GM18507 (cell line): ENCODE measurements at regions not wholly inside any gene's neighbourhood (a gene's known extent, or its start where the extent isn't known, plus 50 kb on each side); places are given as distances from the start of the nearest gene placed in this dataset.

Experiments used
- DNase-seq: peaks from one replicate; pipeline ENCODE4 v3.0.0; 2011; ENCODE audit warnings: low read depth; ENCODE audit not compliant: insufficient read length; ENCODE audit errors: extremely low spot score
- FAIRE-seq: peaks from 2 replicates; lab custom pipeline; 2011; peaks lifted over from hg19 to GRCh38; lab: Jason Lieb, UNC

GRCh38 chr1:219483530-219483929 is 129.4 kb downstream of the ZC3H11B start:
- no peak for DNase-seq
- no peak for FAIRE-seq

DNA sequence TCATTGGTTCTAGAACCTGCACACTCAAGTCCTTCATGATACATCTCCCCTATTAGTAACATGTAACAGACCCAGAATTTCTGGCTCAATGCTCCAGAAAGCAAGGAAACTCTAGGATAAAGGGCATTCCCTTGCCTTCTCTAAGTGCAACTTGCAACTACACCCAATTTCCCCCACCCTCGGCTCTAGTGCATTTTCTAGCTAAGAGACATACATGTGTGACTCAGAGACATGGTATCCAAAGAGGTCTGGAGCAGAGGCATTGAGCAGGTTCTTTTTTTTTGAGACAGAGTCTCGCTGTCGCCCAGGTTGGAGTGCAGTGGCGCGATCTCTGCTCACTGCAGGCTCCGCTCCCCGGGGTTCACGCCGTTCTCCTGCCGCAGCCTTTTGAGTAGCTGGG is 132.9 kb downstream of the ZC3H11B start:
- no peak for DNase-seq
- no peak for FAIRE-seq

DNA sequence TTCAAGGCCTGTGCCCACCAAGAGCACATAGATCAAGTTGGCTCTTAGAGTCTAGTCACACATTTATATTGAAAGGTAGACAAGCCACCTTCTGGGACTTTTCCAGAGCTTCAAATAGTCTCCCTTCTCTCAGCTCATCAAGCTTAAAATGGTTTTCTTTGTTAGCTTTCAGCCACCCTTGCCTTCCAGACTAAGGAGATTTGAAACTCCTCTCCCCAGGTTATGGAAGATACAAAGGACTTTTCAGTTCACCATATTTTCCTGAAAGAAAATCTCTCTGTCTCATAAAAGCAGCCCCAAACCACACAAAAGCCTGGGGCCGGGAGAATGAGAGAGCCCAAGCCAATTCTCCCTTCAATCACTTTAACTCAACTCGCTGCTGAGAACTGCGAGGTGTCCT is 134.1 kb downstream of the ZC3H11B start:
- no peak for FAIRE-seq

DNA sequence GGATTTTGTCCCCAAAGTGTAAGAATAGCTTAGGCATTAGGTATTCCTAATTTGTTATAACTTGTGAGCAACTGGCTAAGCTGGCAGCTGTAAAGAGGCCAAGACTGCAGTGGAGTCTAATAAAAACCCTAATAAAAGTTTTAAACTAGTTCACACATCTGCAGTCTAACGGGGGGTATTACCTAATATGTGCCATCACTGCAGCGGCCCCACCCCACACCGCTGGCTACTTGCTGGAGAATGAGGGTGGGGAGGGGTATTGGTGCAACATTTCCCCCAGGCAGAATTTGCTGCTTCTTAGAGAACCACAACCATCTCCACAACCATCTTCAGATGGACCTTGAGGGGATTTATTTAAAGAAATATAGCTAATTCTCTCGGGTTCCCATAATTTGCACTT is 135.0 kb downstream of the ZC3H11B start:
- no peak for DNase-seq
- no peak for FAIRE-seq

More for the DNA sequence above, 134.1 kb downstream of the ZC3H11B start:
- DNase-seq, result no peak

DNA sequence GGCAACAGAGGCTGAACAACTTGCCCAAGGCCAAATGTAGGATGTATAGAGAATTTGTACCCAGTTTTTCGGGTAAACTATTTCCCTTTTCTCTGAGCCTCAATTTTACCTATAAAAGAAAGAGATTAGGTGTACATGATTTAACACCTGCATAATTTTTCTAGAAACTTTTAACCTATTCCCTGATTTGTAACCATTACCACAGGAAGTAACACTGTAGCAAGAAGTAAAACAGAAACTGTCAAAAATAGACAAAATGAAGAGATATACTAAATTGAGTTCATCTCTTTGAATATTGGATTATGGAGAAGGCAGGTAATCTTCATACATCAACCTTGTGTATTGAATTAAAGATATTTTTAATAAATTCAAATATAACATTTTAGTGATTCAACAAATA is 136.2 kb downstream of the ZC3H11B start:
- no peak for DNase-seq
- no peak for FAIRE-seq

- DNase-seq (no peak), FAIRE-seq (peak; percentile 42)
These were observed 136.8 kb downstream of the ZC3H11B start for GRCh38 chr1:219476116-219476515.

- FAIRE-seq, result no peak
- no peak for DNase-seq
These were observed 140.3 kb downstream of the ZC3H11B start for GRCh38 chr1:219472596-219472995.

- no peak for DNase-seq
- no peak for FAIRE-seq
These were observed 145.4 kb downstream of the ZC3H11B start for GRCh38 chr1:219467524-219467923.

DNA sequence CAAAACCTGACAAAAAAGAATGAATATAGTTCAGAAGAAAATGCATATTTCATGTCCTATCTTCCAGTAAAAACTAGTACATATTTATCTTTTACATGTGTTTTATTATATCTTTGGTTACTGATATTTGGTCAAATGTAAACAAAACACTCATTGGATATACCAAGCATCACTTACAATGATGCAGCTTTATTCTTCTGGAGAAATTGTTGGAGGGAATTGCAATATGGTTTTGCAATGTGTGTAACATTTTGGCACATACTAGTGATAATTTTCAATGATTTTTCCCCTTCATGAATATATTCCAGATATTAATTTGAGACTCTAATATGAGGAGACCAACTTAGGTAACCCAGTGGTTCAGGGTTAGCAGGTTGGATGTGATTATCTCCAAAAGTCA is 146.1 kb downstream of the ZC3H11B start:
- no peak for DNase-seq
- no peak for FAIRE-seq

GRCh38 chr1:219465212-219466093 is 147.5 kb downstream of the ZC3H11B start:
- DNase-seq (no peak), FAIRE-seq (peak; percentile 21)

GRCh38 chr1:219463636-219464035 is 149.3 kb downstream of the ZC3H11B start:
- FAIRE-seq, result no peak

DNA sequence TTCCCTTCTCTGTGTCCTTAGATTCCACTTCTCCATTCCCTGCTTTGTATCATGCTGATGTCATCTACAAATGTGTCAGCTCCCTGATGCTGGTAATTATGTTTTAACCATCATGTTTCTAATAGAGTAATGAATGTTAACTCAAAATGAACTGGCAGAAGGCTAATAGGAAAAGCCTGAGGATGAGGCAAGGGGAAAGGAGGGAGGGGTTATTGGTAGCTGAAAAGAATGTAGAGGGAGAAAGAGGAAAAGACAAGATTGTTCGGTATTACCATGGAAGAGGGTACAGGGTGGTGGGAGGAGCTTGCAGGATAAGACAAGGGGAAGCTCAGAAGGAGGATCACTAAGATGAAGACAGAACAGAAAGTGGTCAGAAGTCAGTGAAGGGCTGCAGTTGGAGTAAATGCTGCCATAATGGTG is 150.9 kb downstream of the ZC3H11B start:
- FAIRE-seq (peak; percentile 39), DNase-seq (no peak)

More at GRCh38 chr1:219463636-219464035, 149.3 kb downstream of the ZC3H11B start:
- DNase-seq, result no peak

GRCh38 chr1:219460896-219461815 is 151.7 kb downstream of the ZC3H11B start:
- FAIRE-seq (peak; percentile 93), DNase-seq (no peak)

DNA sequence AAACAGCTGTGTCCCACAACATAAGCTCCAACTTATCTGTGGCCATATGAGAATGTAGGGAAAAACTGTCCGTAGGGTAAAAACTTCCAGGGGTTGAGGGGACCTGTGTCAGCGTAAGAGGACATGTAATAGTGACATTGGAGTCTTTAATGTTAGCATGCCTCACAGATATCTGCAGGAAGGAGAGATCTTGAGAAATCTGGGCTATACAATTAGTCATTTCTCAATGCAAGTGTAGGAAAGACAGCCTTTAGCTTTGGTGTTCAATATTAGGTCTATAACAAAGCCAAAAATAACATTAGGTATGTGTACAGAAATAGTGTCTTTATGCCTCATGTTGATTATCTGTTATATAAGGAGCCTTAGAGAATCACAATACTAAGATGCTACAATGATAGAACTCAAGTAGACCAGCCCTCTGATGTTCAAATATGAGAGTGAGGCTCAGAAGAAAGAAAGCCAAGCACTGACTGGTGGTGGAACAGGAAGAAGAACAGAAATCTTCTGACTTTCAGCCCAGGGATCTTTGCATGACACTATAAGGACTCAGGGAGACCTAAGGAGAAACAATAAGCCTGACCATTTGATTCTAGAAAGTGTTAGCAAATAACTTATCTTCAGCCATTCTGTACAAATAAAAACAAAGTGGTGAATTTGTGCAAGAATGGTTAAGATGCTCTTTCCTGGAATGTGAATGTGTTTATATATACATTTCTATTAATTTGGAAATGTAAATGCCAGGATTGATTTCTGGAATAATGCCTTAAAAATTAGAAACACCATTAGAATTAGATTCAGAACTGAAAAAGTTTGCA is 152.6 kb downstream of the ZC3H11B start:
- no peak for DNase-seq
- FAIRE-seq, result peak; percentile 67

DNA sequence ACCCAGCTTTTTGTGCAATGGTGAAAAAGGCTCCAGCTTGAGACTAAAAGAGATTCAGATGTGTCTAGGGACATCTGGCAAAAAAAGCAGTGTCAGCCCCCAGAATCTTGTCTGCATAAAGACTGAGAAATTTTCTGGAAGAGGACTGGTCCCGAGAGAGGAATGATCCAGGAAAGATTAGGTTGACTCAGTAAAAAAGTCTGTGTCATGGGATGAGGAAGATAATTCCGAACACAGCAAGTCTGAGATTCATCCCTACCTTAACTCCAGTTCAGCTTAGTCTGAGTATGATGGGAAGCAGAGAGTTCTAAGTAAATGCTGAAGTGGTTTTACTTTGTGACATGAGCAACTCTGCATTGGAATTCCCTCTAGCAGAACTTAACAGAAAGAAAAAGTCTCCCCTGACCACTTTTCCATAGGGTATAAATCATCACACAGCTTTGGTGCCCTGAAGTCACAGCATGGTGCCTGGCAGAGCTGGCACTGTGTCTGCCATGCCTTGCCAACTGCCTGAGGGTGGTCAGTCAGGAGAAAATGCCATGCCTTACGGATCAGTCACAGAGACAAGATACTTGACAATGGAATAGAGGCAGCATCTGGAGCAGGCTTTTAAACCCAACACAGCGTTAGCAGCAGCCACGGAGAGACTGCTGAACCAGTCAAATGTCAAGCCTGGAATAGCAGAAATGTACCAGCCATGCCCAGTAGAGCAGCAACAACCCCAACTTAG is 153.4 kb downstream of the ZC3H11B start:
- FAIRE-seq, result no peak
- DNase-seq, result no peak

- no peak for DNase-seq
- FAIRE-seq, result no peak
These were observed 166.6 kb downstream of the ZC3H11B start for GRCh38 chr1:219446288-219446687.

GRCh38 chr1:219445864-219446263 is 167.0 kb downstream of the ZC3H11B start:
- DNase-seq (no peak), FAIRE-seq (no peak)

DNA sequence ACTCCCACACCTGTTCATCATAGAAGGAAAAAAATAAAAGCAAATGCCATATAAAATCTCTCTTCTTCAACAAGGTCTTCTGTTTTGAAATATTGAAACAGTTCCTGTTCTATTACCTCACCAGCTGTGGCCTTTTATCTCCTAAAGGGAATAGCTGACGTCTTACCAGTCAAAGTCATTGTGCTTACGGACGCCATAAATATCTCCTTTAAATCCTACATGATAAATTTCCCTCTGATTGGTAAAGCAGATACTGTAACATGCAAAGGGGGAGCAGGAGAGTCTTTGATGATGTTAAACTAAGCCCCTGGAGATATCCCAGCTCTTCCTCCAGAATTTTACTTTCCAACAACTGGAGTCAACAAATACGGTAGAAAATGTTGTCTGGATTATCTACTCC is 168.4 kb downstream of the ZC3H11B start:
- FAIRE-seq (no peak), DNase-seq (no peak)

DNA sequence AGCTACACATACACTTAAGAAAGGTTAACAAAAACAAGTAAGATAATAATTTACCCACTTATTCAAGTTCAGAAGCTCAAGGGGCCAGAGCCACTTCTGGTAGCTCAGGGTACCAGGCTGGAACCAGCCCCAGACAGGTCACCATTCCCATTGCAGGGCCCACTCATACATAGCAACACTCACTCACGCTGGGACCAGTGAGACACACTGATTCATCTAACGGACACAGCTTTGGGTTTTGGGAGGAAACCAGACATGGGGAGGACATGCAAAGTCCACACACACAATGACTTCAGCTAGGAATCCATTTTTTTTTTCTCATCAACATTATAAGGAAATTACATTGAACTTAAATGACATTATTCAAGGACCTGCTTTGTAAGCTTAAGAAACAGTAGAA is 169.1 kb downstream of the ZC3H11B start:
- no peak for DNase-seq

More for the DNA sequence above, 169.1 kb downstream of the ZC3H11B start:
- FAIRE-seq, result no peak
